T-helper 1 cell treated with Interleukin-12 subunit alpha and Interleukin-12 subunit beta and Interleukin-4 antibody, amounts not matched to agents 30 μg/mL and 1 μg/mL, for 36 hours (primary cell): ENCODE measurements at regions not wholly inside any gene's neighbourhood (a gene's known extent, or its start where the extent isn't known, plus 50 kb on each side); places are given as distances from the start of the nearest gene placed in this dataset.
"Not testable (repeated sequence)": the region's sequence is repeated elsewhere in the genome, so short reads cannot be mapped to it uniquely, and the experiment has no call there.

Source experiments
- H3K27ac Mint-ChIP-seq: one replicate; pipeline ENCODE4 v1.8.0; 2021; ENCODE audit warnings: mild to moderate bottlenecking, mixed read lengths
- H3K27me3 Mint-ChIP-seq: one replicate; pipeline ENCODE4 v1.8.0; 2021; ENCODE audit warnings: low read depth, mixed read lengths
- H3K36me3 Mint-ChIP-seq: one replicate; pipeline ENCODE4 v1.8.0; 2021; ENCODE audit warnings: low read depth, mixed read lengths
- H3K4me1 Mint-ChIP-seq: one replicate; pipeline ENCODE4 v1.8.0; 2021; ENCODE audit warnings: low read depth, mixed read lengths
- H3K4me3 Mint-ChIP-seq: one replicate; pipeline ENCODE4 v1.8.0; 2021; ENCODE audit warnings: mild to moderate bottlenecking, moderate library complexity, mixed read lengths
- H3K9me3 Mint-ChIP-seq: one replicate; pipeline ENCODE4 v1.8.0; 2021; ENCODE audit warnings: mixed read lengths

DNA sequence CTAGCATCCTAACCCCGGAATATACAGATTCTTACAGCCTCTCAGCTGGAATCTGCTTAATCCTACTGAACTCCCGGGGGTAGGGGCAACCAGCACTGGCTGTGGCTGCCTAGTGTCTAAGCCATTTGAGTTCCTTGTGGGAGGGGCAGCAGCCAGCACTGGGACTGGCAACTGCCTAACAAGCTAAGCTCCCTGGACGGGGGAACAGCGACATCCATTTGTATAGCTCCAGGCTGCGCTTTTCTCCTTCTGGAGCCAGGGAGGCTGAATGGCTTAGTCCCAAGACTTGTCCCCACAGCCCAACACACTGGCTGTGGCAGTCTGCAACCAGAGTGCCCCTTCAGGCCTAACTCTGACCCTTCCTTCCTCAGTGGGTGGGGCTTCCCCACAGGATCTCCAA is 787.2 kb downstream of the METTL4 start:
- Mint-ChIP-seq H3K4me3 (no peak overlapping the region), H3K27ac (no peak overlapping the region), H3K4me1 (no peaks in the 10 kb centered on the region), H3K27me3 (no peaks in the 10 kb centered on the region), H3K36me3 (no peaks in the 10 kb centered on the region), H3K9me3 (peaks cover 15% of the 10 kb centered on the region)

DNA sequence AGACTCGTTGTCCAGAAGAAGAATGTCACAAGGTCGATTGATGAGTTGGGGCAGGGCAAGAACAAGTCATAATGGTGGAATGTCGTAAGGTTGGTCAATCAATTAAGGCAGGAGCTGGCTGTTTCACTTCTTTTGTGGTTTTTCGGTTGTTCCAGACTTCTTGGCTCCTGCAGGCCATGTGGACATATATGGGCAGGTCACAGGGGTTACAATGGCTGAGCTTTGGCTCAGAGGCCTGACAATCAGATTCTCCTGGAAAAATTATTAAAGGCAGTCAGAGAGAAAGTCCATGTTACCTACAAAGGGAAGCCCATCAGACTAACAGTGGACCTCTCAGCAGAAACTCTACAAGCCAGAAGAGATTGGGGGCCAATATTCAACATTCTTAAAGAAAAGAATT is 785.3 kb downstream of the METTL4 start:
- peaks cover 15% of the 10 kb centered on the region for H3K9me3 Mint-ChIP-seq
- H3K27ac Mint-ChIP-seq, H3K36me3 Mint-ChIP-seq, H3K27me3 Mint-ChIP-seq, H3K4me1 Mint-ChIP-seq, H3K4me3 Mint-ChIP-seq: not testable (repeated sequence)

DNA sequence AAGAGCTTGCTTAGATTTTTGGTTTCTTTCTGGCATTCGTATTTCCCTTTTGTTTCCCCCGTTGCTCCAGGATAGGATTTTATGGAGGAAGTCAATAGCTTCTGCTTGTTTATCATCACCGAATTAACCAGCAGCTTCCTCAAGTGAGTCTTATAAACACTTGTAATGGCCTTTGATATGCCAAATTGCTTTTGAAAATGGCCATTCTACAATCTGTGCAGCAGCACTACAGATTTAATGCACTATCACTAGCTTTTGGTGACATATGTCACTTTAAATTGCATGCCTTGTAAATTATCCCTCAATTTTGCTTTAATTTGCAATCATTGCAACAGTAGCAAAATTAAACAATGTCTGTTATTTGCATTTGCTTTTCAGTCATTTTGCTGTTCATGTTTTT is 774.7 kb downstream of the METTL4 start:
- no peaks in the 10 kb centered on the region for H3K9me3 Mint-ChIP-seq
- no peaks in the 10 kb centered on the region for H3K27me3 Mint-ChIP-seq
- H3K27ac Mint-ChIP-seq: no peak overlapping the region
- H3K36me3 Mint-ChIP-seq: no peaks in the 10 kb centered on the region
- no peak overlapping the region for H3K4me3 Mint-ChIP-seq
- no peaks in the 10 kb centered on the region for H3K4me1 Mint-ChIP-seq

DNA sequence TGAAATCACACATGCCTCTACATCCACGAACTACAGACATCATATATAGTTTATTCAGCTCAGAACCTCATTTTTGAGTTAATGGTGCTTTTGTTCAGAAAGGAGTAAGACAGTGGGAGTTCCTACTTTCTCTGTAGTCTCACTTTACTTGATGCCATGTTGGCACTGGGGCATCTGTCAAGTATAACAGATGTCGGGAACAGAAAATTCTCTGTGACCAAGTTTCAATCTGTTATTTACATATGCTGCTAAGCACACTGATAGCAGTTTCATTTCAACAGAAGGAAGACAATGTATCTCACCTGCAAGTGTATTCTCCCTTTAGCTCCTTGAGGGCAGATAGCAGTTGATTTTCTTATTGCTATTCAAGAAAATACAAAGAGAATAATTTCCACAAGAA is 774.1 kb downstream of the METTL4 start:
- H3K4me1 Mint-ChIP-seq: no peaks in the 10 kb centered on the region
- H3K9me3 Mint-ChIP-seq: no peaks in the 10 kb centered on the region
- no peak overlapping the region for H3K4me3 Mint-ChIP-seq
- H3K36me3 Mint-ChIP-seq: no peaks in the 10 kb centered on the region
- H3K27me3 Mint-ChIP-seq: no peaks in the 10 kb centered on the region
- no peak overlapping the region for H3K27ac Mint-ChIP-seq

DNA sequence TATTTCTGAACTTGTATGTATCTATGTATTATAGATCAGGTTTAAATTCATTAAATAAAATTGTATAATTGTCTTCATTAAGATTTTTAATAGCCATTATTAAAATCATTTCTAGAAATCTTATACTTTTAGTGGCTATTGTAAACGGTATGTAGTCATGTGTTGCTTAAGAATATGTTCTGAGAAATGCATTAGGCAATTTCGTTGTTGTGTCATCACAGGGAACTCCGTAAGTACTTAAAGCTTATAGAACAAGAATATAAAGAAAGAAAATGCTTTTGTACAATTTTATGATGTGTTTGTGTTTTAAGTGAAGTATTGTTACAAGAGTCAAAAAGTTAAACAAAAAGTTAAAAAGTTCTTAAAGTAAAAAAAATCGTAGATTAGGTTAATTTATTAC is 765.8 kb downstream of the METTL4 start:
- Mint-ChIP-seq H3K9me3 (no peaks in the 10 kb centered on the region), H3K4me1 (no peaks in the 10 kb centered on the region), H3K27ac (no peak overlapping the region), H3K4me3 (no peak overlapping the region), H3K27me3 (no peaks in the 10 kb centered on the region), H3K36me3 (no peaks in the 10 kb centered on the region)

DNA sequence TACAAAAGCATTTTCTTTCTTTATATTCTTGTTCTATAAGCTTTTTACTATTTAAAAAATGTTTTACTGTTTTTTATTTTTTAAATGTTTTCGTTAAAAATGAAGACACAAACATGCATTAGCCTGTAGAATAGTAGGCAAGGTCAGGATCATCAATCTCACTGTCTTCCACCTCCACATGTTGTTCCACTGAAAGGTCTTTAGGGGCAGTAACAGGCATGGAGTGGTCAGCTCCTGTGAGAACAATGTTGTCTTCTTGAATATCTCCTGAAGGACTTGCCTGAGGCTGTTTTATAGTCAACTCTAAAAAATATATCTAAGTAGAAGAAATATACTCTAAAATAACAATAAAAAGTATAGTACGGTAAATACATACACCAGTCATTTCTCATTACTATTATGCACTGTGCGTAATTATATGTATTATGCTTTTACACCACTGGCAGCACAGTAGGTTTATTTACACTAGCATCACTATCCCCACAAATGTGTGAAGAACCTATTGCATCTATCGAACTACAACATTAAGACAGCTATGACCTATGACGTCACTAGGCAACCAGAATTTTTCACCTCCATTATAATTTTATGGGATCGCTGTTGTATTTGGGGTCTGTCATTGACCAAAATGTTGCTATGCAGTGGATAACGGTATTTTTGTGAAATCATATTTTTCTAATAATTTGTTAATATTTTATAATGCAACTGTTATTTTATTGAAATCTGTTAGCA is 764.3 kb downstream of the METTL4 start:
- H3K27ac Mint-ChIP-seq: no peak overlapping the region
- peaks cover 7% of the 10 kb centered on the region for H3K9me3 Mint-ChIP-seq
- H3K4me3 Mint-ChIP-seq: no peak overlapping the region
- no peaks in the 10 kb centered on the region for H3K36me3 Mint-ChIP-seq
- no peaks in the 10 kb centered on the region for H3K27me3 Mint-ChIP-seq
- no peaks in the 10 kb centered on the region for H3K4me1 Mint-ChIP-seq

DNA sequence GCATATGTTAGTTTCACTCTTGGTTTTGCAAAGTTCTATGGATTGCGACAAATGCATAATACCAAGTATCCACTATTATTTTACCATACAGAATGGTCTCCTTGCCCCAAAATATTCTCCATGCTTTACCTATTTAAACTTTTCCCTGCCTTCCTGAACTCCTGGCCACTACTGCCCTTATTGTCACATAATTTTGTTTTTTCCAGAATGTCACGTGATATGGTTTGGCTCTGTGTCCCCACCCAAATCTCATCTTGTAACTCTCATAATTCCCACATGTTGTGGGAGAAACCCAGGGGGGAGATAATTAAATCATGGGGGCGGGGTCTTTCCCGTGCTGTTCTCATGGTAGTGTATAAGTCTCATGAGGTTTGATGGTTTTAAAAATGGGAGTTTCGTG is 760.0 kb downstream of the METTL4 start:
- Mint-ChIP-seq H3K4me3 (no peak overlapping the region), H3K9me3 (peaks cover 7% of the 10 kb centered on the region), H3K27ac (no peak overlapping the region), H3K4me1 (no peaks in the 10 kb centered on the region), H3K36me3 (no peaks in the 10 kb centered on the region), H3K27me3 (no peaks in the 10 kb centered on the region)

DNA sequence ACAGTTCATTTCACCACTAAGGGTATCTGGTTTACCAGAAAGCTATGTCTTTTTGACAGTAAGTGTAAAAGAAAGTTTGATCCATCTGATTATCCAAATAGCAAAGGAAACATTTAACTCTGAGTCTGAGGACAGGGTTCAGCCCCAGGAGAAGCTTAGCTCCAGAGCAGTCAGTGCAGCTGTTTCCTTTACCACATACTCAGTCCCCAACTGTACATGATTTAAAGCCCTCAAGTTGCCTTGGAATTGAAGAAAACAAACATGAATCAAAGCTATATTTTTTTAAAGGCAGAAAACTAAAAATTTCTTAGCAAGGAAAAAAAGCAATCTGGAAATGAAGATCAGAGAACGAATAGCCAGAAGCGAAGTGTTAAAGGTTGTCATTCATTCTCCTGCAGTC is 746.0 kb downstream of the METTL4 start:
- no peak overlapping the region for H3K27ac Mint-ChIP-seq
- no peaks in the 10 kb centered on the region for H3K27me3 Mint-ChIP-seq
- no peaks in the 10 kb centered on the region for H3K9me3 Mint-ChIP-seq
- H3K36me3 Mint-ChIP-seq: no peaks in the 10 kb centered on the region
- H3K4me3 Mint-ChIP-seq: no peak overlapping the region
- H3K4me1 Mint-ChIP-seq: no peaks in the 10 kb centered on the region

DNA sequence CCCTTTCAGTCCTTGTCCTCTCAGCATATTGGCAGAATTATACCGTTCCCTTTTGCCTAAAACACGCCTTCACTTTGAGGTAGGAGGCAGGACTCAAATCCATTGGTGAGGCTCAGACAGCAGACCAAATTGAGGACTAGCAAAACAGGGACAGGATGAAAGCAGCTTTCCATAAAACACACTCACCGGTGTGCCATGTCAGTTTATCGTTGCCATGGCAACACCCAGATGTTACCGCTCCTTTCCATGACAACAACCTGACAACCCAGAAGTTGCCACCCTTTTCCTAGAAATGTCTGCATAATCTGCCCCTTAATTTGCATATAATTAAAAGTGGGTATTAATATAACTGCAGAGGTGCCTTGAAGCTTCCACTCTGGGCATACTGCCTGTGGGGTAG is 730.4 kb downstream of the METTL4 start:
- H3K27ac Mint-ChIP-seq: no peak overlapping the region
- no peaks in the 10 kb centered on the region for H3K4me1 Mint-ChIP-seq
- no peaks in the 10 kb centered on the region for H3K9me3 Mint-ChIP-seq
- no peaks in the 10 kb centered on the region for H3K36me3 Mint-ChIP-seq
- no peak overlapping the region for H3K4me3 Mint-ChIP-seq
- H3K27me3 Mint-ChIP-seq: no peaks in the 10 kb centered on the region

DNA sequence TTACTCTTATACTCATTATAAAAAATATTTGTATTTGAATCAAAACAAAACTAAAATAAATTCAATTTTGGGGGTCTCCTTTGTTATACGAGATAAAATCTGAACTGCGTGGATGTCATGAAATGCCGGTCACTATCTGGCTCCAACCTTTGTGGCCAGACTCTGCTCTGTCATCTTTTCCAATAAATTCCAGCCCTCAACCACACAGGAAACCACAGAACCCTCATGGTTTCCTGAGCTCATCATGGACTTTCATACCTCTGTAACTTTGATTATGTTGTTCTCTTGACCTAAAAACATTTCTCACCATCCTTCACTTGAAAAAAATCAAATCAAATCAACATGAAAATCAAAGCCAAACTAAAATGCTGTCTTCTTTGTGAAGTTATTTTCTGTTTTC is 724.7 kb downstream of the METTL4 start:
- Mint-ChIP-seq H3K4me1 (peaks cover 2% of the 10 kb centered on the region), H3K27me3 (no peaks in the 10 kb centered on the region), H3K27ac (no peak overlapping the region), H3K4me3 (no peak overlapping the region), H3K36me3 (no peaks in the 10 kb centered on the region), H3K9me3 (no peaks in the 10 kb centered on the region)

DNA sequence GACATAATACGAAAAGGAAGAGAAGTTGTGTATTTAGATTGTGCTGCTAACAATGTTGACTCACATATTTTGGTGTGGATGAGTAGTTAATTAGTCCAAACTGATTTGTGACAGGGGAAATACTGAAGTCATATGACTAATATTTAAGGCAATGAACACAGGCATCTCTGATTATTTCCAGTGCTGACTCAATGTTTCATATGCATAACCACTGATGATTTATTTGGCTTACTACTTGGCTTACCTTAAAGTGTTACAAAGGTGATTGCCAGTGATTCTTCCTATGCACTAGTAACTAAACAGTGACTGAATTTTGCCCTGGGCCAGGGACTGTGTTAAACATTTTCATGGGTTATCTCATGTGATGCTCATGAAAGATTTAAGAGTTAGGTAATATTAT is 722.6 kb downstream of the METTL4 start:
- H3K27me3 Mint-ChIP-seq: no peaks in the 10 kb centered on the region
- H3K4me3 Mint-ChIP-seq: no peak overlapping the region
- H3K9me3 Mint-ChIP-seq: peaks cover 6% of the 10 kb centered on the region
- peaks cover 2% of the 10 kb centered on the region for H3K4me1 Mint-ChIP-seq
- H3K27ac Mint-ChIP-seq: no peak overlapping the region
- H3K36me3 Mint-ChIP-seq: no peaks in the 10 kb centered on the region

DNA sequence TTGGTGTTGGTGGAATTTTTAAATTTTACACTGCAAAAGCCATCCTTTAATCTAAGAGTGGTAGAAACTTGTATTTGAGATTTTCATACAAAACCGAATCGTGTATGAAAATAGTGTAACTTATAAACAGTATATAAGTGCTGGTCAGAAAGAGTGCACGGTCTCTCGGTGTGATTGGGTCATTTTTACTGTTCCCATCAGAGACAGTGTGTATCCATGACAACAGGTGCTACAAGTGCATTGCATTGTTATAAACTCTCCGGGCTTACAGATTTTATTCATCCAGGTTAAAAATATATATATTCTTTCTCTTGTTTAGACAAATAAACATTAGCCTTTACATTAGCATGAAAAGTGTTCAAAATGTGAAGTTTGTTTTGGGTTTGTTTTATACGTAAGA is 721.9 kb downstream of the METTL4 start:
- no peak overlapping the region for H3K4me3 Mint-ChIP-seq
- no peaks in the 10 kb centered on the region for H3K36me3 Mint-ChIP-seq
- H3K9me3 Mint-ChIP-seq: peaks cover 6% of the 10 kb centered on the region
- H3K27me3 Mint-ChIP-seq: no peaks in the 10 kb centered on the region
- no peak overlapping the region for H3K27ac Mint-ChIP-seq
- H3K4me1 Mint-ChIP-seq: peaks cover 2% of the 10 kb centered on the region

DNA sequence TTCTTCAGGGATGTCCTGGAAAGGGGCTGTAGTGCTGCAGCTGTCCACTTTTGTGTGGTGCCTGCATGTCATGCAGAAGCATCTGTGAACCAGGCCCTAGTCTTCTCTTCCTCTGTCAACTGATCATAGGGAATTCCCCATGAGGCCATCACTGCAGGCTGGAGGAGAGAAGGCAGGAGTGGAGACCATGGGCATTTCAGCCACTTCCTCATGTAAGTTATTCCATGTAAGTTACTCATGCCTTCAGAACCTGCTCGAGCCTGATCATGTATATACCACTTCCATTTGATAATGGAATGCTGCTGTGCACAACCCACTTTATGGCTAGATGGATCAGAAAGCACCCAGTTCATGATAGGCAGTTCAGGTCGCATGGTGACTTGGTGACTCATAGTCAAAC is 714.0 kb downstream of the METTL4 start:
- not testable (repeated sequence) for H3K27me3 Mint-ChIP-seq, H3K4me3 Mint-ChIP-seq, H3K27ac Mint-ChIP-seq, H3K9me3 Mint-ChIP-seq, H3K36me3 Mint-ChIP-seq, H3K4me1 Mint-ChIP-seq

DNA sequence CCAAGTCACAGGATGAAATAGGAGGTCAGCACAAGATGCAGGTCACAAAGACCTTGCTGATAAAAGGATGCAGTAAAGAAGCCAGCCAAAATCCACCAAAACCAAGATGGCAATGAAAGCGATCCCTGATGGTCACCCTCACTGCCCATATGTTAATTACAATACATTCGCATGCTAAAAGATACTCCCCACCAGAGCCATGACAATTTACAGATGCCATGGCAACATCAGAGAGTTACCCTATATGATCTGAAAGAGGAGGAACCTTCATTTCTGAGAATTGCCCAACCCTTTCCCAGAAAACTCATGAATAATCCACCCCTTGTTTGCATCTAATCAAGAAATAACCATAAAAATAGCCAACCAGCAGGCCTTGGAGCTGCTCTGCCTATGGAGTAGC is 709.8 kb downstream of the METTL4 start:
- Mint-ChIP-seq H3K4me3 (no peak overlapping the region), H3K36me3 (no peaks in the 10 kb centered on the region), H3K27ac (no peak overlapping the region), H3K9me3 (peaks cover 5% of the 10 kb centered on the region), H3K4me1 (no peaks in the 10 kb centered on the region), H3K27me3 (no peaks in the 10 kb centered on the region)

DNA sequence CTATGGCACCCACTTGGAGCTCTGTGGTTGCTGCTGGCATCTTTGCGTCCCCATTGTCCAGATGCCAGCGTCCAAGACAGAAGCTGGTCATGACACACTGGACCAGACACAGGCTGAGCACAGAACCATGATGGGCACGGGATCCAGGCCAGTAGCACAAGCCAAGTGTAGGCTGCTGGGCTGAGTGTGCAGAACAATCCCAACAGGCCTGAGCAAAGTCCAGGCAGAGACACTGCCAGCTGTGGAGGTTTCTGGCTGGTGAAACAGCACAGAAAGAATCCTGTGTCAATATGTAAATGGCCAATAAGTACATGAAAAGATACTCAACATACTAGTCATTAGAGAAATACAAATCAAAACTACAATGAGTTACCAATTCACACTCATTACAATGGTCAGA is 705.4 kb downstream of the METTL4 start:
- Mint-ChIP-seq H3K27me3 (no peaks in the 10 kb centered on the region), H3K4me1 (no peaks in the 10 kb centered on the region), H3K36me3 (no peaks in the 10 kb centered on the region)

DNA sequence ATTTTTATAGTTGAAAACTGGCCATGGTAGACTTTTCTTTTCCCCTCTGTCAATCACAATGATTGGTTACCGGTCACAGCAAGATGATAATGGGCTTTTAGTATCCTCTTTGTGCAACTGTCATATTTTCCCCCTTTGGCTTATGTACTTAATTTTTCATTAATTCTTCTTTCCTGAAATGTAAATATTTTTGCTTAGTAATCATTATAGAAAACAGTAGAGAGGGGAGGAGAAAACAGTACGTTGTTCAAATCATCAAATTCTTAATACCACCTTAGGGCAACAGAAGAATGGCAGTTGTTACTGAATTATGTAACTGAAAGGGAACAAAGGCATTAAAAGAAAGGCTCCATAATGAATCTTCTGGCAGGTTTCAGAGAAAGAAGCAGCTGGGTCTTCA is 699.0 kb downstream of the METTL4 start:
- H3K27me3 Mint-ChIP-seq: no peaks in the 10 kb centered on the region
- H3K4me1 Mint-ChIP-seq: no peaks in the 10 kb centered on the region
- H3K9me3 Mint-ChIP-seq: no peaks in the 10 kb centered on the region
- no peak overlapping the region for H3K4me3 Mint-ChIP-seq
- H3K27ac Mint-ChIP-seq: no peak overlapping the region
- no peaks in the 10 kb centered on the region for H3K36me3 Mint-ChIP-seq

More for the DNA sequence above, 705.4 kb downstream of the METTL4 start:
- Mint-ChIP-seq H3K4me3 (no peak overlapping the region), H3K27ac (no peak overlapping the region), H3K9me3 (no peaks in the 10 kb centered on the region)
